Neural cell (in vitro differentiated cells): ENCODE measurements at regions not wholly inside any gene's neighbourhood (a gene's known extent, or its start where the extent isn't known, plus 50 kb on each side); places are given as distances from the start of the nearest gene placed in this dataset.

Source experiments
- EZH2 ChIP-seq: fragments of 200-600, 300-800 bp; shearing (Covaris generic), sonication (generic); IDR thresholded peaks from 2 replicates; pipeline ENCODE4 v1.6.1; 2014; ENCODE audit warnings: antibody characterized with exemption, low read length, borderline replicate concordance, mild to moderate bottlenecking; ENCODE audit not compliant: insufficient read depth, poor library complexity, severe bottlenecking
- TF ChIP-seq, protein P1 (sequence below): fragments of 450-650 bp; IDR thresholded peaks from 2 replicates; pipeline ENCODE4 v1.5.1; 2014; ENCODE audit warnings: antibody characterized with exemption, mild to moderate bottlenecking, moderate library complexity; ENCODE audit not compliant: poor library complexity, severe bottlenecking

DNA sequence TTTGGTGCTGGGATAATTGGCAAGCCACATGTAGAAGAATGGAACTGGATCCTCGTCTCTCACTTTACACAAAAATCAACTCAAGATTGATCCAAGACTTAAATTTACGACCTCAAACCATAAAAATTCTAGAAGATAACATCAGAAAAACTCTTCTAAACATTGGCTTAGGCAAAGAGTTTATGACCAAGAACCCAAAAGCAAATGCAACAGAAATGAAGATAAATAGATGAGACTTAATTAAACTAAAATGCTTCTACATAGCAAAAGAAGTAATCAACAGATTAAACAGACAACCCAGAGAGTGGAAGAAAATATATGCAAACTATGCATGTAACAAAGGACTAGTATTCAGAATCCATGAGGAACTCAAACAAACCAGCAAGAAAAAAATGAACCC is 80.1 kb downstream of the CLDN1 start:
- TF ChIP-seq, protein P1, sequence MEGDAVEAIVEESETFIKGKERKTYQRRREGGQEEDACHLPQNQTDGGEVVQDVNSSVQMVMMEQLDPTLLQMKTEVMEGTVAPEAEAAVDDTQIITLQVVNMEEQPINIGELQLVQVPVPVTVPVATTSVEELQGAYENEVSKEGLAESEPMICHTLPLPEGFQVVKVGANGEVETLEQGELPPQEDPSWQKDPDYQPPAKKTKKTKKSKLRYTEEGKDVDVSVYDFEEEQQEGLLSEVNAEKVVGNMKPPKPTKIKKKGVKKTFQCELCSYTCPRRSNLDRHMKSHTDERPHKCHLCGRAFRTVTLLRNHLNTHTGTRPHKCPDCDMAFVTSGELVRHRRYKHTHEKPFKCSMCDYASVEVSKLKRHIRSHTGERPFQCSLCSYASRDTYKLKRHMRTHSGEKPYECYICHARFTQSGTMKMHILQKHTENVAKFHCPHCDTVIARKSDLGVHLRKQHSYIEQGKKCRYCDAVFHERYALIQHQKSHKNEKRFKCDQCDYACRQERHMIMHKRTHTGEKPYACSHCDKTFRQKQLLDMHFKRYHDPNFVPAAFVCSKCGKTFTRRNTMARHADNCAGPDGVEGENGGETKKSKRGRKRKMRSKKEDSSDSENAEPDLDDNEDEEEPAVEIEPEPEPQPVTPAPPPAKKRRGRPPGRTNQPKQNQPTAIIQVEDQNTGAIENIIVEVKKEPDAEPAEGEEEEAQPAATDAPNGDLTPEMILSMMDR: no peak
- TF ChIP-seq EZH2: no peak
